SH-SY5Y (cell line): ENCODE measurements at regions not wholly inside any gene's neighbourhood (a gene's known extent, or its start where the extent isn't known, plus 50 kb on each side); places are given as distances from the start of the nearest gene placed in this dataset.

ENCODE experiments used
- GATA2 ChIP-seq: IDR thresholded peaks from 2 replicates; pipeline ENCODE4 v1.6.1; 2011; ENCODE audit warnings: mild to moderate bottlenecking, low read depth, low read length
- GATA3 ChIP-seq: IDR thresholded peaks from 2 replicates; pipeline ENCODE4 v1.6.1; 2011; ENCODE audit warnings: low read depth, mild to moderate bottlenecking, low read length, moderate library complexity

DNA sequence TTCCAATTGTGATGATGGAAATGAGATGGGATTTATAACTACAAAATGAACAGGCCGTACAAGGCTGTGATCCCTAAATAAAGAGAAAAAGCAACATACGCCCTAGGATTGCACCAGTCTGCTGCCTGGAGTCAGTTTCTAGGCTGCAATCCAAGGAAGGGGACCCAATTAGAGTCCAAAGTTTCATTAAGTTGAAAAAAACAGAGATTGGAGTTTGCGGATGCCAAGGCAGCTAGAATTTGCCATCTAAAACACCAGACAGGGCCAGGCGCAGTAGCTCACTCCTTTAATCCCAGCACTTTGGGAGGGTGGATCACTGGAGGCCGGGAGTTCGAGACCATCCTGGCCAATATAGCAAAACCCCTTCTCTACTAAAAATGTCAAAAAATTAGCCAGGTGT is 661.0 kb downstream of the RPS29 start:
- TF ChIP-seq GATA2 (no peak), GATA3 (no peak)
